Activated naive CD8-positive, alpha-beta T cell treated with anti-CD3 and anti-CD28 coated beads, Interleukin-2, amount 50 U/mL, for 24 hours (primary cell): ENCODE measurements at regions not wholly inside any gene's neighbourhood (a gene's known extent, or its start where the extent isn't known, plus 50 kb on each side); places are given as distances from the start of the nearest gene placed in this dataset.
"Not testable (repeated sequence)": the region's sequence is repeated elsewhere in the genome, so short reads cannot be mapped to it uniquely, and the experiment has no call there.

ENCODE experiments used
- ATAC-seq: fragments of 150-1000 bp; cut with Tn5 transposase; one replicate; pipeline ENCODE4 v1.10.0; 2021
- DNase-seq: peaks from one replicate; pipeline ENCODE4 v3.0.0; 2021
- H3K27ac Mint-ChIP-seq: one replicate; pipeline ENCODE4 v1.8.0; 2021; ENCODE audit warnings: mild to moderate bottlenecking, mixed read lengths
- H3K27me3 Mint-ChIP-seq: one replicate; pipeline ENCODE4 v1.8.0; 2021; ENCODE audit warnings: mixed read lengths
- H3K36me3 Mint-ChIP-seq: one replicate; pipeline ENCODE4 v1.8.0; 2021; ENCODE audit warnings: low read depth, mixed read lengths
- H3K4me1 Mint-ChIP-seq: one replicate; pipeline ENCODE4 v1.8.0; 2021; ENCODE audit warnings: mixed read lengths
- H3K4me3 Mint-ChIP-seq: one replicate; pipeline ENCODE4 v1.8.0; 2021; ENCODE audit warnings: mild to moderate bottlenecking, moderate library complexity, mixed read lengths
- H3K9me3 Mint-ChIP-seq: one replicate; pipeline ENCODE4 v1.8.0; 2021; ENCODE audit warnings: mixed read lengths

- Mint-ChIP-seq H3K4me1 (peaks cover 38% of the 10 kb centered on the region), H3K4me3 (no peak overlapping the region), H3K9me3 (no peaks in the 10 kb centered on the region), H3K36me3 (no peaks in the 10 kb centered on the region), H3K27ac (peak overlapping the region; percentile 10), H3K27me3 (no peaks in the 10 kb centered on the region)
- DNase-seq, result no peak
- ATAC-seq, result peak; percentile 73
Observed at GRCh38 chr1:232579958-232580941, 49.7 kb downstream of the SIPA1L2 start.

GRCh38 chr1:232579466-232579865, 50.5 kb downstream of the SIPA1L2 start:
- H3K27me3 Mint-ChIP-seq, result no peaks in the 10 kb centered on the region
- no peaks in the 10 kb centered on the region for H3K9me3 Mint-ChIP-seq
- H3K36me3 Mint-ChIP-seq, result no peaks in the 10 kb centered on the region
- H3K4me1 Mint-ChIP-seq, result peaks cover 39% of the 10 kb centered on the region
- DNase-seq (no peak), ATAC-seq (no peak)
- H3K27ac Mint-ChIP-seq, result no peak overlapping the region
- no peak overlapping the region for H3K4me3 Mint-ChIP-seq

GRCh38 chr1:232578651-232579195, 51.2 kb downstream of the SIPA1L2 start:
- no peak for DNase-seq
- Mint-ChIP-seq H3K27ac (no peak overlapping the region), H3K4me1 (peaks cover 39% of the 10 kb centered on the region), H3K4me3 (no peak overlapping the region), H3K36me3 (no peaks in the 10 kb centered on the region), H3K27me3 (no peaks in the 10 kb centered on the region), H3K9me3 (no peaks in the 10 kb centered on the region)
- no peak for ATAC-seq

- H3K27ac Mint-ChIP-seq, result no peak overlapping the region
- H3K36me3 Mint-ChIP-seq, result no peaks in the 10 kb centered on the region
- ATAC-seq (no peak), DNase-seq (no peak)
- H3K27me3 Mint-ChIP-seq, result no peaks in the 10 kb centered on the region
- H3K4me1 Mint-ChIP-seq, result peaks cover 39% of the 10 kb centered on the region
- no peaks in the 10 kb centered on the region for H3K9me3 Mint-ChIP-seq
- H3K4me3 Mint-ChIP-seq, result no peak overlapping the region
Observed at GRCh38 chr1:232577772-232578171, 52.2 kb downstream of the SIPA1L2 start.

GRCh38 chr1:232576537-232576936, 53.4 kb downstream of the SIPA1L2 start:
- H3K4me1 Mint-ChIP-seq, result peaks cover 39% of the 10 kb centered on the region

GRCh38 chr1:232575763-232576040, 54.2 kb downstream of the SIPA1L2 start:
- DNase-seq (no peak), ATAC-seq (no peak)
- Mint-ChIP-seq H3K27ac (no peak overlapping the region), H3K4me3 (no peak overlapping the region), H3K4me1 (peaks cover 35% of the 10 kb centered on the region), H3K36me3 (no peaks in the 10 kb centered on the region), H3K27me3 (no peaks in the 10 kb centered on the region), H3K9me3 (no peaks in the 10 kb centered on the region)

More at GRCh38 chr1:232576537-232576936, 53.4 kb downstream of the SIPA1L2 start:
- Mint-ChIP-seq H3K27ac (no peak overlapping the region), H3K27me3 (no peaks in the 10 kb centered on the region), H3K4me3 (no peak overlapping the region), H3K9me3 (no peaks in the 10 kb centered on the region), H3K36me3 (no peaks in the 10 kb centered on the region)
- no peak for ATAC-seq
- DNase-seq, result no peak

- H3K4me3 Mint-ChIP-seq, result no peak overlapping the region
- no peak overlapping the region for H3K27ac Mint-ChIP-seq
- no peaks in the 10 kb centered on the region for H3K27me3 Mint-ChIP-seq
- H3K4me1 Mint-ChIP-seq, result peaks cover 29% of the 10 kb centered on the region
- H3K36me3 Mint-ChIP-seq, result no peaks in the 10 kb centered on the region
- DNase-seq, result no peak
- H3K9me3 Mint-ChIP-seq, result no peaks in the 10 kb centered on the region
- no peak for ATAC-seq
Observed at GRCh38 chr1:232574889-232575762, 54.8 kb downstream of the SIPA1L2 start.

GRCh38 chr1:232574077-232574476, 55.9 kb downstream of the SIPA1L2 start:
- Mint-ChIP-seq H3K4me3 (no peak overlapping the region), H3K27ac (no peak overlapping the region), H3K4me1 (peaks cover 19% of the 10 kb centered on the region), H3K36me3 (no peaks in the 10 kb centered on the region), H3K9me3 (no peaks in the 10 kb centered on the region), H3K27me3 (no peaks in the 10 kb centered on the region)
- ATAC-seq, result no peak
- no peak for DNase-seq

- H3K4me3 Mint-ChIP-seq, result no peak overlapping the region
- H3K9me3 Mint-ChIP-seq, result no peaks in the 10 kb centered on the region
- peaks cover 3% of the 10 kb centered on the region for H3K4me1 Mint-ChIP-seq
- H3K27me3 Mint-ChIP-seq, result no peaks in the 10 kb centered on the region
- no peaks in the 10 kb centered on the region for H3K36me3 Mint-ChIP-seq
- ATAC-seq (no peak), DNase-seq (no peak)
- H3K27ac Mint-ChIP-seq, result no peak overlapping the region
Observed at GRCh38 chr1:232571523-232571922, 58.4 kb downstream of the SIPA1L2 start.

- Mint-ChIP-seq H3K27me3 (no peaks in the 10 kb centered on the region), H3K9me3 (no peaks in the 10 kb centered on the region), H3K4me3 (no peak overlapping the region), H3K27ac (no peak overlapping the region), H3K36me3 (no peaks in the 10 kb centered on the region), H3K4me1 (no peaks in the 10 kb centered on the region)
- no peak for DNase-seq
- ATAC-seq, result no peak
Observed at GRCh38 chr1:232570007-232570406, 59.9 kb downstream of the SIPA1L2 start.

- not testable (repeated sequence) for ATAC-seq, H3K36me3 Mint-ChIP-seq, H3K4me3 Mint-ChIP-seq, H3K9me3 Mint-ChIP-seq, H3K27me3 Mint-ChIP-seq, DNase-seq, H3K4me1 Mint-ChIP-seq, H3K27ac Mint-ChIP-seq
Observed at GRCh38 chr1:232569554-232569921, 60.4 kb downstream of the SIPA1L2 start.

- Mint-ChIP-seq H3K4me1 (no peaks in the 10 kb centered on the region), H3K9me3 (no peaks in the 10 kb centered on the region), H3K27me3 (no peaks in the 10 kb centered on the region), H3K36me3 (no peaks in the 10 kb centered on the region), H3K4me3 (no peak overlapping the region), H3K27ac (no peak overlapping the region)
- no peak for DNase-seq
- ATAC-seq, result no peak
Observed at GRCh38 chr1:232568906-232569553, 60.9 kb downstream of the SIPA1L2 start.

- ATAC-seq, result no peak
- H3K27ac Mint-ChIP-seq, result no peak overlapping the region
- H3K36me3 Mint-ChIP-seq, result no peaks in the 10 kb centered on the region
- no peaks in the 10 kb centered on the region for H3K4me1 Mint-ChIP-seq
- H3K4me3 Mint-ChIP-seq, result no peak overlapping the region
- DNase-seq, result no peak
- no peaks in the 10 kb centered on the region for H3K9me3 Mint-ChIP-seq
- no peaks in the 10 kb centered on the region for H3K27me3 Mint-ChIP-seq
Observed at GRCh38 chr1:232568331-232568852, 61.5 kb downstream of the SIPA1L2 start.

- Mint-ChIP-seq H3K27me3 (no peaks in the 10 kb centered on the region), H3K4me3 (no peak overlapping the region), H3K36me3 (no peaks in the 10 kb centered on the region)
Observed at GRCh38 chr1:232566093-232566492, 63.8 kb downstream of the SIPA1L2 start.

More at GRCh38 chr1:232566093-232566492, 63.8 kb downstream of the SIPA1L2 start:
- ATAC-seq (no peak), DNase-seq (no peak)
- Mint-ChIP-seq H3K9me3 (no peaks in the 10 kb centered on the region), H3K27ac (no peak overlapping the region), H3K4me1 (no peaks in the 10 kb centered on the region)
